ENCODE measurements at regions not wholly inside any gene's neighbourhood (a gene's known extent, or its start where the extent isn't known, plus 50 kb on each side); places are given as distances from the start of the nearest gene placed in this dataset.

DNA sequence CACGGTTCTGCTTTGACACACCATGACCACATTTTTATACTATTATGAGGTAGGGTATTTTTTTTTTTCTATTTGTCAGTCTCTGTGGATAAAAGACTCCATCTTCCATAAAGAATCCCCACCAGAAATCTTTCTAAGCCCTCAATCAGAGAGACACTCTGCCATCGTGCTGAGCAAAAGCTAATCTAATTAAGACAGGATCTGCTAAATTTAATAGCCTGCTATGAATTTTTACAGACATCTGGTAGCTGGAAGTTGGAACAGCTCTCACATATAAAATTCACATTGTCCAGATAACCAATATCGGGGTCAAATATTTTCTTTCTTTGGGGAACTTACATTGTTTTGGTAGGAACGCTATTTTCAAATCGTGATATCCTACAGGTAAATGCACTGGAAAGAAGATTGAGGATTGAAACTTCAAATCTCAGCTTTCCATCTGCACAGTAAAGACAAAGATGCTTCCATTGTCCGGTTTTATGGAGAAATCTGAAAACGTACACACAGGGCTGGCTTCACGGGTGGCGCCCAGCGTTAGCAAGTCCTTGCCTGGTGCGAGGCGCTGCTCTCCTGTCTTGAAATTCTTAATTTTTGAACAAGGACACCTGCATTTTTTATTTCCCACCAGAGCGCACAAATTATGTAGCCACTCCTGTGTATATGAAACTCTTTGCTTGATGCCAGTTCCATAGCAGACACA, 573.8 kb upstream of the NOX3 start:
- TF ChIP-seq, protein P1, sequence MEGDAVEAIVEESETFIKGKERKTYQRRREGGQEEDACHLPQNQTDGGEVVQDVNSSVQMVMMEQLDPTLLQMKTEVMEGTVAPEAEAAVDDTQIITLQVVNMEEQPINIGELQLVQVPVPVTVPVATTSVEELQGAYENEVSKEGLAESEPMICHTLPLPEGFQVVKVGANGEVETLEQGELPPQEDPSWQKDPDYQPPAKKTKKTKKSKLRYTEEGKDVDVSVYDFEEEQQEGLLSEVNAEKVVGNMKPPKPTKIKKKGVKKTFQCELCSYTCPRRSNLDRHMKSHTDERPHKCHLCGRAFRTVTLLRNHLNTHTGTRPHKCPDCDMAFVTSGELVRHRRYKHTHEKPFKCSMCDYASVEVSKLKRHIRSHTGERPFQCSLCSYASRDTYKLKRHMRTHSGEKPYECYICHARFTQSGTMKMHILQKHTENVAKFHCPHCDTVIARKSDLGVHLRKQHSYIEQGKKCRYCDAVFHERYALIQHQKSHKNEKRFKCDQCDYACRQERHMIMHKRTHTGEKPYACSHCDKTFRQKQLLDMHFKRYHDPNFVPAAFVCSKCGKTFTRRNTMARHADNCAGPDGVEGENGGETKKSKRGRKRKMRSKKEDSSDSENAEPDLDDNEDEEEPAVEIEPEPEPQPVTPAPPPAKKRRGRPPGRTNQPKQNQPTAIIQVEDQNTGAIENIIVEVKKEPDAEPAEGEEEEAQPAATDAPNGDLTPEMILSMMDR (IDR thresholded peaks at IDR 0.05), result no peak
- H3K27ac ChIP-seq, result peak overlapping the region in 1 of 5 donors; percentile 47
- H3K9me3 ChIP-seq (replicated peaks in 1 of 3), result peaks cover 0 to 10% (median 0%) of the 10 kb centered on the region in 3 donors
- no peak for DNase-seq
- 73 to 85% (median 80%) methylated on average over 13 of the region's 13 CpGs for WGBS, 4 donors
- no peaks in the 10 kb centered on the region for H3K27me3 ChIP-seq
- no peak overlapping the region for H3K4me3 ChIP-seq
- intact Hi-C loops (cut with DNase I), result no loop called here
- H3K4me1 ChIP-seq (replicated peaks in 1 of 2), result peaks cover 0 to 7% of the 10 kb centered on the region in 2 donors
- H3K36me3 ChIP-seq (replicated peaks in 1 of 2), result no peaks in the 10 kb centered on the region

DNA sequence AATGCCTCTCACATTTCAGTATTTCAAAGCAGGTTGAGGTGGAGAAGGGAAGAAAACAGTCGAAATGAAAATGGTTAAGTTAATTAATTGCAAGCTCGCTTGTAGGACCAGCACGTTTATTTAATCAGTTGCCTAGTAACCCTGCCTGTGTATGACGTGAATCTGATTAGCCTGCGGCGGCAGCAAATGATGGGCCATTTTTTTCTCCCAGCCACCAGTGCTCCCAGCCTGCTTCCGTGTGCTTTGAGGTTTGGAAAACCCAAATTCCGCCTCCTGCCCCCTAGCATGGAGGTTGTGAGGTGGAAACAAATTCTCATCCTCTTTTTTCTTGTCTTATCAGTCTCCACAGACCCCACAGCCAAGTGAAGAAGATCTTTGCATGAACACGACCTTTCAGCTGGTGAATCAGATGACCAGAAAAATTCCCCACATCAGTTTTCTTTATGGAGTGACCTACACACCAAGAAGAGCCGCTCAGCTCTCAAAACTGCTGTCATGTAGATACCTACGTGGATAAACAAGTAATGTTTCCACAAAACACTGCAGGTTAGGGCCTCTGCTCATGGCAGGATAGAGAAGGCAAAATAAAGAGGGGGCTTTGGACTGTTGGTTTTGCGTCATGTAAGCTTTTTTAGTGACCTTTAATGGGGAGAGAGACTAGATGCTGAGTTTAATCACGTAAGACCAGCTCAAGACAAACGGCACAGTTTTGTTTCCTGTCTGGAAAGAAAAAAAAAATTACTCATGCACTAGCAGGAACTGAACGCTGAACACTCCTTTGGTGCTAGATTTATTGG, 572.9 kb upstream of the NOX3 start:
- H3K27ac ChIP-seq, result peak overlapping the region in 1 of 5 donors; percentile 47
- peaks cover 0 to 7% of the 10 kb centered on the region in 2 donors for H3K4me1 ChIP-seq (replicated peaks in 1 of 2)
- 52 to 61% (median 57%) methylated on average over 15 of the region's 15 CpGs for WGBS, 4 donors
- TF ChIP-seq POLR2A (IDR thresholded peaks at IDR 0.05), result no peak
- TF ChIP-seq, protein P1 (IDR thresholded peaks at IDR 0.05), result no peak
- DNase-seq, result peak in 2 of 7 donors; percentile 25 to 86
- no peaks in the 10 kb centered on the region for H3K27me3 ChIP-seq
- intact Hi-C loops (cut with DNase I), result no loop called here
- no peak overlapping the region for H3K4me3 ChIP-seq
- H3K9me3 ChIP-seq (replicated peaks in 1 of 3), result peaks cover 0 to 12% (median 0%) of the 10 kb centered on the region in 3 donors
- no peaks in the 10 kb centered on the region for H3K36me3 ChIP-seq (replicated peaks in 1 of 2)

DNA sequence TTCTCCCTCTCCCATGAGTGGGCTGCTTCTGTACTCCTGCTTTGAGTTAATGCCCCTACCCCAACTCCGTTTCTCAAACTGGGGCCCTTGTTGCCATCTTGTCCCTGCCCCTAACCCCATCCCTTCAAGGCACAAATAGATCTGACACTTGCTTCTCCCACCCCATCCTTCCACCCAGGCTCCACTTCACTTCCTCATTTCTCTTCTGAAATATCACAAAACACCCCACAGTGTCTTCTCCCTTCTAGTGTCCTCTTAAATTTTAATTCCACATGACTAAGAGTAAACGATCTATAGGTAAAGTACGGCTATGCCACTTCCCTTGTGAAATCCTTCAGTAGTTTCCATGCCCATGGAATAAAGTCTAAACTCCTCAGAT, 571.6 kb upstream of the NOX3 start:
- DNase-seq, result no peak
- Histone ChIP-seq H3K36me3 (replicated peaks in 1 of 2) (no peaks in the 10 kb centered on the region), H3K9me3 (replicated peaks in 1 of 3) (peaks cover 0 to 10% (median 0%) of the 10 kb centered on the region in 3 donors), H3K27me3 (no peaks in the 10 kb centered on the region), H3K27ac (peak overlapping the region in 1 of 5 donors; percentile 22), H3K4me1 (replicated peaks in 1 of 2) (peaks cover 0 to 7% of the 10 kb centered on the region in 2 donors), H3K4me3 (no peak overlapping the region)
- intact Hi-C loops (cut with DNase I), result no loop called here
- 66 to 79% (median 72%) methylated on average over 3 of the region's 3 CpGs for WGBS, 4 donors
- TF ChIP-seq POLR2A (IDR thresholded peaks at IDR 0.05), result no peak
- TF ChIP-seq, protein P1 (IDR thresholded peaks at IDR 0.05), result no peak

DNA sequence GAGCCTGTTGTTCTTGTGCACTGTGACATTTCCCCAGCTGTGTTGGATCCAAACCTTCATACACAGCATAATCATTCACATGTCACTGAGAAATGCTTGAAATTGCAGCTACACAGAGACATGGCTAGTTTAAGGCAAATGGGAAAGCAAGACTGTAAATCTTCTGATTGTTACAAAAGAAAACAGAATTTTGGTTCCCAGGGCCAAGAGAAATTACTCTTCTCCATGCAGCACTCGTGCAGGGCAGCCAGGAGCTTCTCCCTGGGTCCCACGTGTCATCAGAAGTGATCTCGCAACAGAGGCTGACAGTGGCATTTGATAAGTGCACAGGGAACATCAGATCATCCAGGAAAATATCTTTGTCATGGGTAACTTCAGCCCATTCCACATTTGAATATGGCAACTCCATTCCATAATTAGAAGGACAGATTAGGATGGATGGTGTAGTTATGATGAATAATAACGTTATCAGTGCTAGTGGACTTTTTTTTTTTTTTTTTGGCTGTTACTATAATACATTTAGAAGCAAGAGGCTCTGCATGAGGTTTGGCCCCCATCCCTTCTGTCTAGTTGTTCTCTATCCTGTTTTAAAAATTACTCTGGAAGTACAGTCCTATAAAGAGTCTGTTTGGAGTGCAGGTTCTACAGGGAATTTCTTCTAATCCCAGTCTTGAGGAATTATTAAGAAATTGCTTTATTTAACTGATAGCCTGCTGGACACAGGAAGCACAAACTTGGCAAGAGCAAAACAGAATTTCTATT, 571.0 kb upstream of the NOX3 start:
- no peak for TF ChIP-seq POLR2A (IDR thresholded peaks at IDR 0.05)
- TF ChIP-seq, protein P1 (IDR thresholded peaks at IDR 0.05), result no peak
- 22 to 40% (median 38%) methylated on average over 4 of the region's 4 CpGs for WGBS, 4 donors
- Histone ChIP-seq H3K27me3 (no peaks in the 10 kb centered on the region), H3K36me3 (replicated peaks in 1 of 2) (no peaks in the 10 kb centered on the region), H3K9me3 (replicated peaks in 1 of 3) (peaks cover 0 to 10% (median 0%) of the 10 kb centered on the region in 3 donors), H3K4me1 (replicated peaks in 1 of 2) (peaks cover 0 to 7% of the 10 kb centered on the region in 2 donors), H3K4me3 (no peak overlapping the region), H3K27ac (peak overlapping the region in 1 of 5 donors; percentile 22)
- intact Hi-C loops (cut with DNase I), result no loop called here
- peak in 4 of 7 donors; percentile 16 to 67 (median 28) for DNase-seq
